ENCODE measurements at regions not wholly inside any gene's neighbourhood (a gene's known extent, or its start where the extent isn't known, plus 50 kb on each side); places are given as distances from the start of the nearest gene placed in this dataset.
"Not testable (repeated sequence)": the region's sequence is repeated elsewhere in the genome, so short reads cannot be mapped to it uniquely, and the experiment has no call there.

DNA sequence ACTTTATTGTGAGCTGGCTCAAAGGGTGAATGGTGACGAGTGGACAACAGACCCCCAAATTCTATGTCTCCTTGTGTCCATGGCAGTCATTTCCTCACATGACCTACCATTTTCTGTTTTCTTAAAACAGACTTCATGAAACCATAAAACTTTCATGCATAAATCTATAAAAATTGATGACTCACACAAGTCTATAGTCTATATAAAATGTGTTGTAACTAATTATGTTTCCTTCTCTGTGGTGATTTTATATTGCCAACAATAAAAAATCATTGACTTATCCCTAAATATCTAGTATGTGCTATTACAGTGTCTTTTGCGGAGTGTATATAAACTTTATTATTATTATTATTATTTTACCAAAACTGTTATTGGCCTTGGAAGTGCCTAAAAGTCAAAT is 382.4 kb downstream of the MAT2B start:
- H3K4me3 ChIP-seq (ENCODE audit: low read length), result no peak overlapping the region
- H2AFZ ChIP-seq (ENCODE audit: low read depth, low read length), result no peak overlapping the region
- H3K4me1 ChIP-seq (ENCODE audit: insufficient read depth, low read length), result peaks cover 32% of the 10 kb centered on the region
- H3K36me3 ChIP-seq (ENCODE audit: insufficient read depth, low read length), result no peaks in the 10 kb centered on the region
- no peaks in the 10 kb centered on the region for H3K27me3 ChIP-seq (ENCODE audit: insufficient read depth, low read length)
- H3K9me3 ChIP-seq (ENCODE audit: low read length), result no peaks in the 10 kb centered on the region

DNA sequence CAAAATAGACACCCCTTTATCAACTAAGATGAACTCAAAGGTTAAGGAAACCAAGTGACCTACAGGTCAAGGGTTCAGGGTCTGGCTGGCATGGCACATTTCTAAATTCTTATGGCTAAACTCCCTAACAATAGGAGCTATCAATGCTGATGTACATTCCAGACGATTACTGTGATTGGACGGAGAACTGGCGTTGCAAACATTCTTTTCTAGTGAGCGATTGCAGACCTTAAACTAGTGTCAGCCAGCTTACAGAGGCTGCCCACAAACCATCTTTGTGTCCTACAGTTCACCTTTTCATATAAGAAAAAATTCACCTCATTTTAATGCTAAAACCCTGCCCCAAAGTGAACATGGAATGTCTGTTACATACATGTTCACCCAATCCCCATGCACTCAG is 382.9 kb downstream of the MAT2B start:
- peaks cover 32% of the 10 kb centered on the region for H3K4me1 ChIP-seq (ENCODE audit: insufficient read depth, low read length)
- H3K4me3 ChIP-seq (ENCODE audit: low read length), result no peak overlapping the region
- no peaks in the 10 kb centered on the region for H3K36me3 ChIP-seq (ENCODE audit: insufficient read depth, low read length)
- H3K27me3 ChIP-seq (ENCODE audit: insufficient read depth, low read length), result no peaks in the 10 kb centered on the region
- no peaks in the 10 kb centered on the region for H3K9me3 ChIP-seq (ENCODE audit: low read length)
- H2AFZ ChIP-seq (ENCODE audit: low read depth, low read length), result no peak overlapping the region

DNA sequence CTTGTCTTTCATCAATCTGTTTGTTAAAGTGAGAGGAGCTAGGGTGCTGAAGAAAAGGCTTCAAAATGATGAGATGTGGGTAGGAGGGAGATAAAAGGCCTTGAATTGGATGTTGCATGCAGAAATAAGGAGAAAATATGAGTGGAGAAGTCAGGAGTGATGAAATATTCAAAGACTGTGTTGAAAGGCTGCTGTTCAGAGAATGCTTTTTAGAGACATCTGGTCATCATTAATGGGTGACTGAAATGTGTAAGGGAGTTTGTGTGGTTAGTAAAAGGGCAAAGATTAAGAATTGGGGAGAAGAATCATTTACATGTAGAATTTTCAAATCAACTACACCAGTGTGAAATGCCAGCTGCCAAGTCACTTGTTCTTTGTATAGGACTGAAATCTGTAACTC is 383.9 kb downstream of the MAT2B start:
- Histone ChIP-seq H3K4me1 (ENCODE audit: insufficient read depth, low read length) (peaks cover 32% of the 10 kb centered on the region), H3K36me3 (ENCODE audit: insufficient read depth, low read length) (no peaks in the 10 kb centered on the region), H3K27me3 (ENCODE audit: insufficient read depth, low read length) (no peaks in the 10 kb centered on the region), H2AFZ (ENCODE audit: low read depth, low read length) (no peak overlapping the region), H3K4me3 (ENCODE audit: low read length) (no peak overlapping the region), H3K9me3 (ENCODE audit: low read length) (no peaks in the 10 kb centered on the region)

DNA sequence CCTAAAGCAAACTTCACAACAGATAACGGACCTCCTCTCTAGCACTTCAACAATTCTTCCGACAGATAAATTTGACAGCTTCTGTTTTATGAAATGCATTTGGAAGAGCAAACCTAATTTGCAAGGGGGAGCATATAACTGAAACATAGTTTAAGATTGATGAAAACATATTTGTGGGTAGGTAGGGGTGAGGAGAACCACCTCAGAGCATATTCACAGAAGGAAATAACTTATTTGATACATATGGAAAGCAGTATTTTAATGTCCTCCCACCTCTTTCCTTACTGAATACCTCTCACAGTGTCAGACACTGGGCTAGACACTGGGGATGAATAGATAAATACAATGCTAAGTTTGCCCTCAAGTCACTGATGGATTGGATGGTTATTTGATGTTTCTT is 384.8 kb downstream of the MAT2B start:
- H3K9me3 ChIP-seq (ENCODE audit: low read length), result no peaks in the 10 kb centered on the region
- H2AFZ ChIP-seq (ENCODE audit: low read depth, low read length), result no peak overlapping the region
- no peaks in the 10 kb centered on the region for H3K36me3 ChIP-seq (ENCODE audit: insufficient read depth, low read length)
- peaks cover 24% of the 10 kb centered on the region for H3K4me1 ChIP-seq (ENCODE audit: insufficient read depth, low read length)
- H3K27me3 ChIP-seq (ENCODE audit: insufficient read depth, low read length), result no peaks in the 10 kb centered on the region
- no peak overlapping the region for H3K4me3 ChIP-seq (ENCODE audit: low read length)

DNA sequence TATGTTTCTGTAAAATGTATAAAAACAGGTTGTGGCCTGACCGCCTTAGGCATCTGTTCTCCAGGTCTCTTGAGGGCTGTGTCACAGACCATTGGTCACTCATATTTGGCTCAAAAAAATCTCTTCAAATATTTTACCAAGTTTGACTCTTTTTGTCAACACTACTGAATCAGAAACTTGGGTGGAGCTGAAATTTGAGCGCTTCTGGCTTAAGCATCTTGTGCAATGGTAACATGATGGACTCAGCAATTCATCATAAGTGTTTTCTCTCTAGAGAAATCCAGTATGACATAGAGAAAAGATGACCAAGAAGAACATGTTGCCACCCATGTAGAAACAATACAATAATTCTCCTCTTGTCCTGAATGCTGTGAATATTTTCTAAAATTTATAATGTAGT is 387.9 kb downstream of the MAT2B start:
- Histone ChIP-seq H3K36me3 (ENCODE audit: insufficient read depth, low read length) (no peaks in the 10 kb centered on the region), H3K4me1 (ENCODE audit: insufficient read depth, low read length) (peaks cover 22% of the 10 kb centered on the region), H3K9me3 (ENCODE audit: low read length) (no peaks in the 10 kb centered on the region), H3K27me3 (ENCODE audit: insufficient read depth, low read length) (no peaks in the 10 kb centered on the region), H2AFZ (ENCODE audit: low read depth, low read length) (no peak overlapping the region), H3K4me3 (ENCODE audit: low read length) (no peak overlapping the region)

DNA sequence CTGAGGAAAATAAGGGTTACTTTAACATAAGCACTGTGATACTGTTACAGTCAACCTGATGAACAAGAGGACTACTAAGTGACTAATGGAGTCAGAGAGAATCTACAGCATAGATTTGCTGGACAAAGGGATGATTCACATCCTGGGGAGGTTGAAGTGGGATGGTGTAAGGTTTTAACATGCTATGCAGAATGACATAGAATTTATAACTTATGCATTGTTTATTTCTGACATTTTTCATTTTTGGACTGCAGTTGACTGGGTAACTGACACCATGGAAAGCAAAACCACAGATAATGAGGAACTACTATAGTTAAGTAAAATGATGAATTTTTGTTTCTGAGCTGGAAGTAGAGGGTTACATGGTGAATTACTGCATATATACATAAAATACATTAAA is 389.2 kb downstream of the MAT2B start:
- Histone ChIP-seq H3K4me3 (ENCODE audit: low read length) (no peak overlapping the region), H2AFZ (ENCODE audit: low read depth, low read length) (no peak overlapping the region), H3K9me3 (ENCODE audit: low read length) (no peaks in the 10 kb centered on the region), H3K4me1 (ENCODE audit: insufficient read depth, low read length) (peaks cover 13% of the 10 kb centered on the region), H3K27me3 (ENCODE audit: insufficient read depth, low read length) (no peaks in the 10 kb centered on the region), H3K36me3 (ENCODE audit: insufficient read depth, low read length) (no peaks in the 10 kb centered on the region)

DNA sequence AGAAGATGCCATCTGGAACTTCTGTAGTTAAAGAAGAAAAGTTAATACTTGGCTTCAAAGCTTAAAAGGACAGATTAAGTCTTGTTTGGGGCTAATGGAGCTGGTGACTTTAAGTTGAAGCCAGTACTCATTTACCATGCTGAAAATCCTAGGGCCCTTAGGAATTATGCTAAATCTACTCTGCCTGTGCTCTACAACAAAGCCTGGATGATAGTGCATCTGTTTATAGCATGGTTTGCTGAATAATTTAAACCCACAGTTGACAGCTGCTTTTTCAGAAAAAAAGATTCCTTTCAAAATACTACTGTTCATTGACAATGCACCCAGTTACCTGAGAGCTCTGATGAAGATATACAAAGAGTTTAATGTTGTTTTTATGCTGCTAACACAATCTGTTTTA is 393.5 kb downstream of the MAT2B start:
- Histone ChIP-seq H3K9me3 (ENCODE audit: low read length) (no peaks in the 10 kb centered on the region), H3K4me3 (ENCODE audit: low read length) (no peak overlapping the region), H3K36me3 (ENCODE audit: insufficient read depth, low read length) (no peaks in the 10 kb centered on the region), H3K4me1 (ENCODE audit: insufficient read depth, low read length) (peaks cover 10% of the 10 kb centered on the region), H3K27me3 (ENCODE audit: insufficient read depth, low read length) (no peaks in the 10 kb centered on the region), H2AFZ (ENCODE audit: low read depth, low read length) (no peak overlapping the region)

DNA sequence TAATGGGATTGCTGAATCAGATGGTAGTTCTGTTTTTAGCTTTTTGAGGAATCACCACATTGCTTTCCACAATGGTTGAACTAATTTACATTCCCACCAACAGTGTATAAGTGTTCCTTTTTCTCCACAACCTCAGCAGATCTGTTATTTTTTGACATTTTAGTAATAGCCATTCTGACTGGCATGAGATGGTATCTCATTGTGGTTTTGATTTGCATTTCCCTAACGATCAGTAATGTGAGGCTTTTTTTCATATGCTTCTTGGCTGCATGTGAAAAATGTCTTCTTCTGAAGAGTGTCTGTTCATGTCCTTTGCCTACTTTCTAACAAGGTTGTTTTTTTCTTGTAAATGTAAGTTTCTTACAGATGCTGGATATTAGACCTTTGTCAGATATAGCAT is 402.4 kb downstream of the MAT2B start:
- not testable (repeated sequence) for H3K36me3 ChIP-seq (ENCODE audit: insufficient read depth, low read length); H3K9me3 ChIP-seq (ENCODE audit: low read length); H3K4me1 ChIP-seq (ENCODE audit: insufficient read depth, low read length); H2AFZ ChIP-seq (ENCODE audit: low read depth, low read length); H3K27me3 ChIP-seq (ENCODE audit: insufficient read depth, low read length); H3K4me3 ChIP-seq (ENCODE audit: low read length)

DNA sequence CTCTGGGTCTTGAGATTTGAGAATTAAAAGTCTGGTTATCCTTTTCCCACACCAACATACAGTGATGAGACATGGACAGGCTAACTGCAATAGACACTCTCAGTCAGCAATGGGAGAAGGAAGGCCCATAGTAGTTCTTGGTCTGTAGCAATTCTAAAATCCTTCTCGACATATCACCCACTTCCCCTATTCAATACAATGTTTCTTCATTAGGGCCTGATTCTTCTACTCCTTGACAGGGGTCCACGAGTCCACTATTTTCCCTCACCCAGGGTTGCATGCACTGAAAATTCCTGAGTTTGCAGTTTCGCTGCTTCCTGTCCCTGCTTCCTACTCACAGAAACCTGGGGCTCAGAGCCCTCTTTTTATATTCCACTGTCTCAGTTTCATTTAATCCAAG is 402.8 kb downstream of the MAT2B start:
- H3K36me3 ChIP-seq (ENCODE audit: insufficient read depth, low read length), result no peaks in the 10 kb centered on the region
- no peaks in the 10 kb centered on the region for H3K4me1 ChIP-seq (ENCODE audit: insufficient read depth, low read length)
- H3K4me3 ChIP-seq (ENCODE audit: low read length), result no peak overlapping the region
- H3K9me3 ChIP-seq (ENCODE audit: low read length), result peaks cover 2% of the 10 kb centered on the region
- H2AFZ ChIP-seq (ENCODE audit: low read depth, low read length), result no peak overlapping the region
- H3K27me3 ChIP-seq (ENCODE audit: insufficient read depth, low read length), result no peaks in the 10 kb centered on the region

DNA sequence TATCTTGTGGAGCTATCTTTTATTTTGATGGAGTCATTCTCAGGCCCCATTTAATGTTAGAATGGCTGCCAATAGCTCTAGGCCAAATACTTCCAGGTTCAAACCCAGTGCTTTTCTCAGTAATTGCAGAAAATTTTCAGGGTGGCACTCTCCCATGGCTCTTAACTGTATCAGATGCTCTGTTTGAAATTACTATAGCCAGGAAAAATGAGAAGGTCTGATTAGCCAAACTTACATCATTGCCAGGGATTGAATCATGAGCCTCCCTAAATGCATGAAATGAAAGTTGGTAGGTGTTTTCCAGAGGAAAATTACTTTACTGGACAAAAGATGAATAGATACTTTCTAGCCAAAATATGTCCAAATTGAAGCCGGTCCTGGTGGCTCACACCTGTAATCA is 404.8 kb downstream of the MAT2B start:
- Histone ChIP-seq H3K4me3 (ENCODE audit: low read length) (no peak overlapping the region), H3K9me3 (ENCODE audit: low read length) (peaks cover 2% of the 10 kb centered on the region), H3K27me3 (ENCODE audit: insufficient read depth, low read length) (no peaks in the 10 kb centered on the region), H2AFZ (ENCODE audit: low read depth, low read length) (no peak overlapping the region), H3K4me1 (ENCODE audit: insufficient read depth, low read length) (no peaks in the 10 kb centered on the region), H3K36me3 (ENCODE audit: insufficient read depth, low read length) (no peaks in the 10 kb centered on the region)

DNA sequence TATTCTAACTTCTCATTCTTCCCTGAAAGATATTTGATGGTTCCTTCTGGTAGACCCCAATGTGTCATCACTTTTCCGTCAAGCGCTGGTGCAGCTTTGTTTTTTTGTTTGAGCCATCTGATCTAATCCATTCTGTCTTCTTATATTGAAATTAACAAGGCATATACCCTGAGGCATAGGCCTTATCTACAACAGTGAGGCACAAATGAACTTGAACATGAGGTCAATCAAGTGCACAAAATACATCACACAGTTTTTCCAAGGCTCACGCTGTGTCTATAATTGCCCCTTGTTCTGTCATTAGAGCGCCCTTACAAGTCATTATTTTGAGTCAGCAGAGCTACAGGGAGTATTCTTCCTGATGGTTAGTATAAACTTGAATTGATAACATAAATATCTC is 406.6 kb downstream of the MAT2B start:
- no peaks in the 10 kb centered on the region for H3K4me1 ChIP-seq (ENCODE audit: insufficient read depth, low read length)
- H3K36me3 ChIP-seq (ENCODE audit: insufficient read depth, low read length), result no peaks in the 10 kb centered on the region
- H3K27me3 ChIP-seq (ENCODE audit: insufficient read depth, low read length), result no peaks in the 10 kb centered on the region
- H3K9me3 ChIP-seq (ENCODE audit: low read length), result no peaks in the 10 kb centered on the region
- no peak overlapping the region for H3K4me3 ChIP-seq (ENCODE audit: low read length)
- H2AFZ ChIP-seq (ENCODE audit: low read depth, low read length), result no peak overlapping the region

DNA sequence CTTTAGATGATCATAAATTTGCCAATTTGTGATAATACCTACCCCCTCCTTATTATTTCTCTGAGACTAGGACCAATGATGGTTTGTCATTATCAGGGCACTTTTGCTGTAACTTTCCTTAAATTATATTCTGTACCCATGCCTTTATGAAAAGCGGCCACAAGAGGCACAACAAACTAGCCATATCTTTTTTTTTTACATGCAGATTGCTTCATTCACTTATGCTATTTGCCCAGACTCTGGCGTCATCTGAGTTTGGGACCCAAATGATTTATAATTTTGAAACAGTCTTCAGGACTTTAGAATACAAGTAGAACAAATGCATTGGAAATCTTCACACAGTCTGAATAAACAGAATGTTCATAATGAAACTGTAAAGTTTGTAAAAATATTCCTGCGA is 408.1 kb downstream of the MAT2B start:
- H3K4me3 ChIP-seq (ENCODE audit: low read length), result no peak overlapping the region
- no peaks in the 10 kb centered on the region for H3K9me3 ChIP-seq (ENCODE audit: low read length)
- H3K36me3 ChIP-seq (ENCODE audit: insufficient read depth, low read length), result no peaks in the 10 kb centered on the region
- no peak overlapping the region for H2AFZ ChIP-seq (ENCODE audit: low read depth, low read length)
- H3K4me1 ChIP-seq (ENCODE audit: insufficient read depth, low read length), result no peaks in the 10 kb centered on the region
- no peaks in the 10 kb centered on the region for H3K27me3 ChIP-seq (ENCODE audit: insufficient read depth, low read length)

DNA sequence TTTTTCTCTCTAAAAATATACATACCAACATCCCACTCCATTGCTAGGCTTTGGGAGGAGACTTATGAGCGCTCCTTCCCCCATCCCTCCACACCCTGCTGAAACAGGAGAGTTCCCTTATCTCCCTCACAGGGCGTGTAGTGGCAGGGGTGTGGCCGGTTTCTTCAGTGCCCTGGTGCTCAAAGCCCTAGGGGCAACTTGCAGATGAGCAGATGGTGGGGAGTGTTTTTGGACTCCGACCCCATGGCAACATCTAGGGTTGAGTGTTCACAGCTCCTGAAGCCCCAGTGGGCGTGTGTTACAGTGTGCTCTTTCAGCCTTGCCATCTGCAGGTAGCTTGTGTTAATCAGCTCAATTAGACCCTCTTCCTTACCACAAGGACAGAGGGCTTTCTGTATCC is 409.5 kb downstream of the MAT2B start:
- no peak overlapping the region for H2AFZ ChIP-seq (ENCODE audit: low read depth, low read length)
- H3K9me3 ChIP-seq (ENCODE audit: low read length), result no peaks in the 10 kb centered on the region
- H3K4me1 ChIP-seq (ENCODE audit: insufficient read depth, low read length), result no peaks in the 10 kb centered on the region
- H3K36me3 ChIP-seq (ENCODE audit: insufficient read depth, low read length), result no peaks in the 10 kb centered on the region
- H3K27me3 ChIP-seq (ENCODE audit: insufficient read depth, low read length), result no peaks in the 10 kb centered on the region
- no peak overlapping the region for H3K4me3 ChIP-seq (ENCODE audit: low read length)

DNA sequence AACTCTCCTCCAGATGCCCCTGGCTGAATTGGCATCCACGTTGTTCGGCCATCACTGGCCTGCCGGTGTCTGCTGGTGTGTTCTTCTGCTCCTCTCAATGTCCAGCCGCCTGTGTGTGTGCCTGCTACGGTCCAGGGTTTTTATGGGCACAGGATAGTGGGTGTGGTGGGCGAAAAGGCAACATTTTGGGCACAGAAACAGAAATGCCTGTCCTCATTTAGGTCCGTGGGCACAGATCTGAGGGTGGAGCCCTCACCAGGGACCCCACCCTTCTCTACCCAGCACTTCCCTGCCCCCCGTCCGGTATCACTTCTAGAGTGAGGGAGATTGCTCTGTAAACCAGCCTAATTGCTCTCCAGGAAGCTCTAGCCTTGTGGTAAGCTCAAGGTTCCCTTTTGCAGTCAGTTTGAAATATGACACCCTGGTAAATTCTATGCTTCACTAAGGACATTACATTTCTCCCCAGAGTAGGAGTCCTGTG is 410.1 kb downstream of the MAT2B start:
- H3K4me1 ChIP-seq (ENCODE audit: insufficient read depth, low read length), result no peaks in the 10 kb centered on the region
- H3K4me3 ChIP-seq (ENCODE audit: low read length), result no peak overlapping the region
- H3K36me3 ChIP-seq (ENCODE audit: insufficient read depth, low read length), result no peaks in the 10 kb centered on the region
- no peak overlapping the region for H2AFZ ChIP-seq (ENCODE audit: low read depth, low read length)
- no peaks in the 10 kb centered on the region for H3K27me3 ChIP-seq (ENCODE audit: insufficient read depth, low read length)
- no peaks in the 10 kb centered on the region for H3K9me3 ChIP-seq (ENCODE audit: low read length)

All from neuron (in vitro differentiated cells).